GM23248 (cell line): ENCODE measurements at regions not wholly inside any gene's neighbourhood (a gene's known extent, or its start where the extent isn't known, plus 50 kb on each side); places are given as distances from the start of the nearest gene placed in this dataset.

Source experiments
- DNase-seq: peaks from one replicate; pipeline ENCODE4 v3.0.0-alpha.2; 2015
- H2AFZ ChIP-seq: fragments of 200-600 bp; sonication (generic); 2 replicates; pipeline ENCODE4 v1.6.1; 2016; ENCODE audit warnings: antibody characterized with exemption
- H3F3A ChIP-seq: fragments of 200-600 bp; sonication (generic); 2 replicates; pipeline ENCODE4 v1.6.1; 2016; ENCODE audit warnings: mild to moderate bottlenecking, antibody characterized with exemption, mixed run types; ENCODE audit not compliant: insufficient read depth
- H3K27ac ChIP-seq: fragments of 200-600 bp; sonication (generic); 2 replicates; pipeline ENCODE4 v1.5.1; 2016; ENCODE audit warnings: mild to moderate bottlenecking
- H3K27me3 ChIP-seq: fragments of 200-600 bp; sonication (generic); replicated peaks from 2 replicates; pipeline ENCODE4 v1.6.1; 2016; ENCODE audit warnings: mild to moderate bottlenecking; ENCODE audit not compliant: insufficient read depth
- H3K36me3 ChIP-seq: fragments of 200-600 bp; sonication (generic); 2 replicates; pipeline ENCODE4 v1.6.1; 2016; ENCODE audit warnings: low read depth, mild to moderate bottlenecking
- H3K4me1 ChIP-seq: fragments of 200-600 bp; sonication (generic); 2 replicates; pipeline ENCODE4 v1.6.1; 2016; ENCODE audit warnings: mild to moderate bottlenecking; ENCODE audit not compliant: insufficient read depth
- H3K4me2 ChIP-seq: fragments of 200-600 bp; sonication (generic); one replicate; pipeline ENCODE4 v1.6.1; 2016; ENCODE audit warnings: mild to moderate bottlenecking; ENCODE audit not compliant: unreplicated experiment
- H3K4me3 ChIP-seq: fragments of 200-600 bp; sonication (generic); 2 replicates; pipeline ENCODE4 v1.5.1; 2016; ENCODE audit warnings: mild to moderate bottlenecking
- H3K79me2 ChIP-seq: fragments of 200-600 bp; sonication (generic); 2 replicates; pipeline ENCODE4 v1.6.1; 2016; ENCODE audit warnings: mild to moderate bottlenecking; ENCODE audit not compliant: insufficient read depth
- H3K9ac ChIP-seq: fragments of 200-600 bp; sonication (generic); 2 replicates; pipeline ENCODE4 v1.6.1; 2016; ENCODE audit warnings: mild to moderate bottlenecking
- H3K9me2 ChIP-seq: fragments of 200-600 bp; sonication (generic); 2 replicates; pipeline ENCODE4 v1.6.1; 2016; ENCODE audit warnings: mixed run types, mild to moderate bottlenecking, moderate library complexity; ENCODE audit not compliant: insufficient read depth
- H3K9me3 ChIP-seq: fragments of 200-600 bp; sonication (generic); one replicate; pipeline ENCODE4 v1.6.1; 2017; ENCODE audit warnings: low read depth
- H4K20me1 ChIP-seq: fragments of 200-600 bp; sonication (generic); 2 replicates; pipeline ENCODE4 v1.6.0; 2016; ENCODE audit not compliant: insufficient read depth
- EZH2 ChIP-seq: fragments of 200-600 bp; sonication (generic); IDR thresholded peaks from 2 replicates; pipeline ENCODE4 v1.6.1; 2018; ENCODE audit warnings: antibody characterized with exemption, mild to moderate bottlenecking; ENCODE audit not compliant: insufficient read depth, poor library complexity, severe bottlenecking
- EZH2phosphoT487 ChIP-seq: fragments of 200-600 bp; sonication (generic); IDR thresholded peaks from 2 replicates; pipeline ENCODE4 v1.6.1; 2018; ENCODE audit warnings: antibody characterized with exemption, moderate library complexity, mild to moderate bottlenecking, low read depth; ENCODE audit not compliant: insufficient read depth
- WGBS, 2 experiments: methylation state at CpG; one replicate each; pipeline ENCODE4 v1.1.6; 2015 to 2017; ENCODE audit warnings: low lambda C conversion rate in 2 of 2, low coverage in 1 of 2; ENCODE audit errors: missing lambda C conversion rate in 2 of 2; 5-methylcytosine and 5-hydroxymethylcytosine counted together
- in situ Hi-C: fragments of 300-500 bp; cut with MboI; formaldehyde crosslinking; loops from 2 replicates; pipeline ENCODE4 v1.15.0; 2020

DNA sequence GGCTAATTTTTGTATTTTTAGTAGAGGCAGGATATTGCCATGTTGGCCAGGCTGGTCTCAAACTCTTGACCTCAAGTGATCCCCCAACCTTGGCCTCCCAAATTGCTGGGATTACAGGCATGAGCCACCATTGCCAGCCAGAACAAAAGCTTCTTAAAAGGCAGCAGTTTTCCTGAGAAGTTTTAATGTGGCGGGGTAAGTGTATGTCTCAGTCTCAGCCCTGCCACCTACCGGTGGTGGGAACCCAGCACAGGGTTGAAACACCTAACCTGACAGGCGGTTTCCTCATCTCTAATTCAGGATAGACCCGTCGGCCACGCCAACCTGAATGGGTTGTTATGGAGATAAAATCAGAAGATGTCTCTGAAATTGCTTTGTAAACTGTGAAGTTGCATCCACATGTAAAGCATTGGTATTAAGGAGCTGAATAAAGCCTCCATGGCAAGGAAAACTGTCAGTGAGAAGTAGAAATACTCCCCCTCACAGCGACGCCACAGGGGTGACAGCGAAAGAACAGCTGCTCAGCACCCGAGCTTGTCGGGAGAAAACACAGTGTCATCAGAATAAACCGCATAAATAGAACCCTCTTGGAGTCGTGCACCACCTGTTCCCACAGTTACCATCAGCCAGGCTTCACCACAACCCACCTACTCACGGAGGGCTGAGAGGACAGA, 165.9 kb upstream of the NCAM1 start:
- in situ Hi-C loops: loop anchor here (10.0 kb wide), 2 partner anchors 490 to 510 kb away; no protein-coding TSS in a partner anchor
- Histone ChIP-seq H3K9me2 (no peaks in the 10 kb centered on the region), H3F3A (0 out of 2 replicates have a peak, but pooled peaks cover 11% of the 10 kb centered on the region), H4K20me1 (no peaks in the 10 kb centered on the region), H3K9ac (no peak overlapping the region), H3K36me3 (no peaks in the 10 kb centered on the region), H3K9me3 (no peaks in the 10 kb centered on the region), H3K4me3 (no peak overlapping the region), H3K4me2 (no peak overlapping the region), H2AFZ (no peak overlapping the region), H3K4me1 (no peaks in the 10 kb centered on the region), H3K27me3 (no peaks in the 10 kb centered on the region), H3K79me2 (no peaks in the 10 kb centered on the region), H3K27ac (no peak overlapping the region)
- TF ChIP-seq EZH2: no peak
- no peak for TF ChIP-seq EZH2phosphoT487
- 15 to 17% methylated on average over 14 of the region's 14 CpGs for WGBS, 2 experiments
- peak; percentile 76 for DNase-seq

DNA sequence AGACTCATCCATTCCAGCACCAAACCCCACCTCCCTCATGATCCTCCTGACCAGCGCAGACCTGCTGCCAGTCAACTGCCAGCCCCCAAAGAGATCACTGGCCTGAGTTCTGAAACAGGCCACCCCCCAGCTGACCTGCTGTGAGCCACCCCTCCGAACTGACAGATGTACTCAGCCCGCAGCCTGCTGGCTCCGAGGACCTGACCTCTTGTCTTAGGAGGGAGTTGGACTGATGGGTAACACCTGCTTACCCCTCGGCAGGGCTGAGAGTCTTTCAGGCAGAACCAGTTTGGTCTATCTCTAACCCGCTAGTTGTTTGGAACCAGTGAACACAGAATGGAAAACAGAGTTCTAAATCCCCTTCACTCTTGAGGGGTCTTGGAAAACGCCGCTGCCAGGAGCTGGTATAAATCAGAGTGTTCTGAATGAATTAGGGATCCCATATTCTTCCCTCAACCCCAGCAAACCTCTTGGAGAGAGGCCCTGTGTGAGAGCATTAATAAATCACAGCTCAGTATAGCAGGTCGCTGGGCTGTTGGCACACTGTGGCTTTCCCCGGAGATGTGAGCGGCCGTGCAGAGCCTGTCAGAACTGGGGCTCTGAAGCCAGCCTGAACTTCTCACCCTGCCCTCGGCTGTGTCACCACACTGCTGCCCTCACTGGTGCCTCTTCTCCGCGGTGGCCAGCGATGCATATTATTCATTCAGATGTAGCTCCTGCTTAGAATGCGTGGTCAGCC, 165.1 kb upstream of the NCAM1 start:
- Histone ChIP-seq H3K4me1 (no peaks in the 10 kb centered on the region), H3K27me3 (no peaks in the 10 kb centered on the region), H3K36me3 (no peaks in the 10 kb centered on the region), H4K20me1 (no peaks in the 10 kb centered on the region), H3K79me2 (no peaks in the 10 kb centered on the region), H3K27ac (no peak overlapping the region), H3K9ac (no peak overlapping the region), H3K9me2 (no peaks in the 10 kb centered on the region), H3K4me2 (no peak overlapping the region), H3K9me3 (no peaks in the 10 kb centered on the region), H2AFZ (no peak overlapping the region), H3F3A (0 out of 2 replicates have a peak, but pooled peaks cover 11% of the 10 kb centered on the region), H3K4me3 (no peak overlapping the region)
- in situ Hi-C loops: loop anchor here (10.0 kb wide), 2 partner anchors 489 to 511 kb away; no protein-coding TSS in a partner anchor
- no peak for DNase-seq
- TF ChIP-seq EZH2 (no peak), EZH2phosphoT487 (no peak)
- 67 to 70% methylated on average over 17 of the region's 17 CpGs for WGBS, 2 experiments

GRCh38 chr11:112797092-112797491, 164.1 kb upstream of the NCAM1 start:
- Histone ChIP-seq H3K36me3 (no peaks in the 10 kb centered on the region), H3K4me3 (no peak overlapping the region), H3F3A (0 out of 2 replicates have a peak, but pooled peaks cover 11% of the 10 kb centered on the region), H3K27ac (no peak overlapping the region), H3K27me3 (no peaks in the 10 kb centered on the region), H3K4me2 (no peak overlapping the region), H3K79me2 (no peaks in the 10 kb centered on the region), H3K9ac (no peak overlapping the region), H3K9me2 (no peaks in the 10 kb centered on the region), H3K9me3 (no peaks in the 10 kb centered on the region), H3K4me1 (no peaks in the 10 kb centered on the region), H4K20me1 (no peaks in the 10 kb centered on the region), H2AFZ (no peak overlapping the region)
- no peak for TF ChIP-seq EZH2
- TF ChIP-seq EZH2phosphoT487: no peak
- in situ Hi-C loops: loop anchor here (10.0 kb wide), 2 partner anchors 488 to 512 kb away; no protein-coding TSS in a partner anchor
- WGBS, 2 experiments: 46 to 50% methylated on average over 2 of the region's 2 CpGs
- DNase-seq: no peak

GRCh38 chr11:112797648-112798293, 163.4 kb upstream of the NCAM1 start:
- no peak overlapping the region for H3K4me3 ChIP-seq
- no peaks in the 10 kb centered on the region for H3K9me3 ChIP-seq
- no peaks in the 10 kb centered on the region for H4K20me1 ChIP-seq
- TF ChIP-seq EZH2: no peak
- TF ChIP-seq EZH2phosphoT487: no peak
- H3K27me3 ChIP-seq: no peaks in the 10 kb centered on the region
- H3K4me2 ChIP-seq: no peak overlapping the region
- no peaks in the 10 kb centered on the region for H3K4me1 ChIP-seq
- DNase-seq: peak; percentile 63
- no peaks in the 10 kb centered on the region for H3K36me3 ChIP-seq
- 50 to 51% methylated on average over 14 of the region's 14 CpGs for WGBS, 2 experiments
- no peak overlapping the region for H2AFZ ChIP-seq
- no peaks in the 10 kb centered on the region for H3K9me2 ChIP-seq
- in situ Hi-C loops: loop anchor here (10.0 kb wide), 2 partner anchors 487 to 513 kb away; no protein-coding TSS in a partner anchor
- H3F3A ChIP-seq: 0 out of 2 replicates have a peak, but pooled peaks cover 11% of the 10 kb centered on the region
- no peak overlapping the region for H3K27ac ChIP-seq
- H3K79me2 ChIP-seq: no peaks in the 10 kb centered on the region
- no peak overlapping the region for H3K9ac ChIP-seq
